OCI-LY3 (cell line): ENCODE measurements at regions not wholly inside any gene's neighbourhood (a gene's known extent, or its start where the extent isn't known, plus 50 kb on each side); places are given as distances from the start of the nearest gene placed in this dataset.
A peak's percentile ranks its signal among the peaks of the same experiment; 100 is the strongest.

Source experiments
- H2AFZ ChIP-seq: fragments of 200-600, 300-600 bp; shearing (Covaris generic); 2 replicates; pipeline ENCODE4 v1.6.0; 2014; ENCODE audit warnings: antibody characterized with exemption, low read depth, low read length
- H3K27ac ChIP-seq: fragments of 200-600, 300-600 bp; sonication (generic); 2 replicates; pipeline ENCODE4 v1.5.1; 2014; ENCODE audit warnings: mild to moderate bottlenecking, low read length, moderate library complexity, mixed read lengths
- H3K27me3 ChIP-seq: fragments of 200-600, 300-600 bp; sonication (generic); 2 replicates; pipeline ENCODE4 v1.6.1; 2014; ENCODE audit warnings: low read depth, low read length, mixed read lengths
- H3K36me3 ChIP-seq: fragments of 200-600, 300-600 bp; sonication (generic); replicated peaks from 2 replicates; pipeline ENCODE3; 2014; ENCODE audit warnings: low read depth, low read length, mixed read lengths
- H3K4me1 ChIP-seq: fragments of 300-600, 200-600 bp; sonication (generic); 2 replicates; pipeline ENCODE4 v1.6.1; 2014; ENCODE audit warnings: low read length, mixed read lengths
- H3K4me2 ChIP-seq: fragments of 200-600, 300-600 bp; sonication (generic); 2 replicates; pipeline ENCODE4 v1.6.1; 2014; ENCODE audit warnings: low read length, mixed read lengths
- H3K4me3 ChIP-seq: fragments of 300-600, 200-600 bp; sonication (generic); 2 replicates; pipeline ENCODE4 v1.5.1; 2014; ENCODE audit warnings: antibody characterized with exemption, mild to moderate bottlenecking, low read length, moderate library complexity
- H3K79me2 ChIP-seq: fragments of 300-600, 200-600 bp; shearing (Covaris generic); 2 replicates; pipeline ENCODE4 v1.6.1; 2014; ENCODE audit warnings: mild to moderate bottlenecking, low read length, mixed read lengths
- H3K9ac ChIP-seq: fragments of 300-600, 200-600 bp; shearing (Covaris generic); 2 replicates; pipeline ENCODE4 v1.6.0; 2014; ENCODE audit warnings: mild to moderate bottlenecking, low read length, moderate library complexity
- H3K9me3 ChIP-seq: fragments of 200-600, 300-600 bp; shearing (Covaris generic); 2 replicates; pipeline ENCODE4 v1.6.1; 2014; ENCODE audit warnings: low read length, mixed read lengths; ENCODE audit not compliant: insufficient read depth
- H4K20me1 ChIP-seq: fragments of 200-600, 300-600 bp; sonication (generic); 2 replicates; pipeline ENCODE4 v1.6.1; 2016; ENCODE audit warnings: low read length, mixed read lengths; ENCODE audit not compliant: insufficient read depth
- EZH2phosphoT487 ChIP-seq: fragments of 200-600 bp; shearing (Covaris generic); IDR thresholded peaks from 2 replicates; pipeline ENCODE4 v1.6.1; 2018; ENCODE audit warnings: antibody characterized with exemption, mixed run types, low read depth
- TF ChIP-seq, protein P1 (sequence below): fragments of 200-600, 300-600 bp; sonication (generic); IDR thresholded peaks from 2 replicates; pipeline ENCODE4 v1.5.1; 2014; ENCODE audit warnings: antibody characterized with exemption, low read length, low read depth

DNA sequence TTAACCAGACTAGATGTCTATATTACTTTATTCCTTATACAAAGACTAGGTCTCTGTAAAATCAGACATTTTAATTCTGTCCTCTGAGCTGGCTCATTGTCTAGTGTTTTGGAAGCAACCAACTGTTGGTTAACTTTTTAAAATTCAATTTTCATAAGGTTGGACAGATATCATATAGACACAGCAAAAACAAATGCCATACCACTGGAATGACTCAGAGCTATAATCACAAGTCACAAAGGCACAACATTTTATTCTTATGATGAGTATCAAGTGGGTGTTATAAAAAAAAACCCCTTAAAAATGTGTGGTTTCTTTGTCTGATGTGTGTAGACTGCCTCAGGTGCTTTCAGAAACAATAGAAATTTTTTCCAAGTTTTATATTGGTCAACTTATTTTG is 296.2 kb upstream of the MARCKS start:
- TF ChIP-seq, protein P1, sequence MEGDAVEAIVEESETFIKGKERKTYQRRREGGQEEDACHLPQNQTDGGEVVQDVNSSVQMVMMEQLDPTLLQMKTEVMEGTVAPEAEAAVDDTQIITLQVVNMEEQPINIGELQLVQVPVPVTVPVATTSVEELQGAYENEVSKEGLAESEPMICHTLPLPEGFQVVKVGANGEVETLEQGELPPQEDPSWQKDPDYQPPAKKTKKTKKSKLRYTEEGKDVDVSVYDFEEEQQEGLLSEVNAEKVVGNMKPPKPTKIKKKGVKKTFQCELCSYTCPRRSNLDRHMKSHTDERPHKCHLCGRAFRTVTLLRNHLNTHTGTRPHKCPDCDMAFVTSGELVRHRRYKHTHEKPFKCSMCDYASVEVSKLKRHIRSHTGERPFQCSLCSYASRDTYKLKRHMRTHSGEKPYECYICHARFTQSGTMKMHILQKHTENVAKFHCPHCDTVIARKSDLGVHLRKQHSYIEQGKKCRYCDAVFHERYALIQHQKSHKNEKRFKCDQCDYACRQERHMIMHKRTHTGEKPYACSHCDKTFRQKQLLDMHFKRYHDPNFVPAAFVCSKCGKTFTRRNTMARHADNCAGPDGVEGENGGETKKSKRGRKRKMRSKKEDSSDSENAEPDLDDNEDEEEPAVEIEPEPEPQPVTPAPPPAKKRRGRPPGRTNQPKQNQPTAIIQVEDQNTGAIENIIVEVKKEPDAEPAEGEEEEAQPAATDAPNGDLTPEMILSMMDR = no peak
- TF ChIP-seq EZH2phosphoT487 = no peak

DNA sequence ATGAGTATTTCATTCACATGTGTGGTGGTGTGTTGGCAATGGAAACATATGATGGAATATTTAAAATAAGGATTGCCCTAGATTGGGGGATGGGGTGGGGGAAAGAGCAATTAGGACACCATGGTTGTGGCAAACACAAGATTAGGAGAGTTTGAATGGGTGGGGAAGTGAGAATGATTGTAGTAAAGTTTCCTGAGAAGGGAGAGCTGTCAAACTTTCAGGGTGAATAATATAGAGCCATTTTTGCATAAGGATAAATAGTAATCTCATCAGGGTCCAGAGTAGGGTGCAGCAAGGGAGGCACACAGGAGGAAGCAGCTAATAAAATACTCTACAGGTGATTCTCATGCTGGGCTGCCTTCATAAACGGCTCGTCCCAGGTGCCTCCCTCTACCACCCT is 294.9 kb upstream of the MARCKS start:
- Histone ChIP-seq H3K9ac (no peak overlapping the region), H4K20me1 (no peaks in the 10 kb centered on the region), H2AFZ (no peak overlapping the region), H3K4me3 (peak overlapping the region; percentile 19; the same call in 1 of the 2 replicates), H3K27me3 (no peaks in the 10 kb centered on the region), H3K79me2 (no peaks in the 10 kb centered on the region), H3K9me3 (no peaks in the 10 kb centered on the region), H3K27ac (peak overlapping the region; percentile 37), H3K36me3 (no peaks in the 10 kb centered on the region), H3K4me1 (peaks cover 49% of the 10 kb centered on the region), H3K4me2 (peak overlapping the region; percentile 49)
- TF ChIP-seq EZH2phosphoT487 = no peak
- TF ChIP-seq, protein P1 = no peak

More for the DNA sequence above, 296.2 kb upstream of the MARCKS start:
- H2AFZ ChIP-seq = no peak overlapping the region
- H3K9ac ChIP-seq = no peak overlapping the region
- no peak overlapping the region for H3K4me2 ChIP-seq
- H3K9me3 ChIP-seq = no peaks in the 10 kb centered on the region
- H3K4me3 ChIP-seq = no peak overlapping the region
- H3K4me1 ChIP-seq = peaks cover 49% of the 10 kb centered on the region
- H3K27me3 ChIP-seq = no peaks in the 10 kb centered on the region
- H4K20me1 ChIP-seq = no peaks in the 10 kb centered on the region
- H3K27ac ChIP-seq = no peak overlapping the region
- no peaks in the 10 kb centered on the region for H3K79me2 ChIP-seq
- H3K36me3 ChIP-seq = no peaks in the 10 kb centered on the region

DNA sequence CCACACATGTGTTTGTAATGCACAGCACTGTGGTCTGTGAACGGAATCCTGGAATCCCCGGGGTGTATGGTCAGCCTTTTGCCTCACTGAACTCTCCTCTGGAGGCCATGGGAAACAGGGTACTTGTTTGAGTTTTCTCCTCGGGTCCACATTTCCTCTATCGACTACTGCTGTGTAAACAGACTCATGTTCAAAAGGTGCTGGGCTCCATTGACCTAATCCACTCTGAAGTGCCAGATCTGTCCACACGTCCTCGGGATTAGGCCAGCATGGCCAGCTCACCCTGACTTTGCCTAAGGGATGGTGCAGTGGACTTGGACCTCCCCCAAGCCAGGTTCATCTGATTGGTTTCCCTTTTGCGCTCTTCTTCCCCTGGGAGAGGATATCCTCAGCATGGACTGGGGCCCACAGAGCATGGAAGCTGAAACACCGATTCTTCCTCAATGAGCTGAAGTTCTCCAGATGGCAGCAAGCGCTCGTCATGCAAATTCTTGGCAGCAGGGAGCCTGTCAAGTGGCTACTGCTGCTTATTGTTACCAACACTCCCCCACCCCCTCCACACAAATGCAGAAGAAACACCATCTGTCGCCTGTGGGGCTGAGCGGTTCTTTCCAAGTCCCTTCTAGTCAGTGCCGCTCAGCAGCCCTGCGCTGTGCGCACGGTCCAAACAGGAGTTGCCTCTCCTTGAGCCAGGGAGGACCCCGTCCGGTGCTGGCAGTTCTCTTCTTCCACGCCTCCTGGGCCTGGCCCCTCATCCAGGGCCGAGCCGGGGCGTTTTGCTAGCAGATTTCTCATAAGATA is 292.6 kb upstream of the MARCKS start:
- Histone ChIP-seq H3K27me3 (no peaks in the 10 kb centered on the region), H2AFZ (peak overlapping the region; percentile 90), H3K79me2 (no peaks in the 10 kb centered on the region), H3K36me3 (no peaks in the 10 kb centered on the region), H3K4me3 (peak overlapping the region; percentile 82), H3K4me1 (peaks cover 40% of the 10 kb centered on the region), H3K27ac (peak overlapping the region; percentile 22), H3K4me2 (peak overlapping the region; percentile 99), H3K9ac (peak overlapping the region; percentile 66), H3K9me3 (no peaks in the 10 kb centered on the region), H4K20me1 (no peaks in the 10 kb centered on the region)
- TF ChIP-seq, protein P1 = no peak
- no peak for TF ChIP-seq EZH2phosphoT487

DNA sequence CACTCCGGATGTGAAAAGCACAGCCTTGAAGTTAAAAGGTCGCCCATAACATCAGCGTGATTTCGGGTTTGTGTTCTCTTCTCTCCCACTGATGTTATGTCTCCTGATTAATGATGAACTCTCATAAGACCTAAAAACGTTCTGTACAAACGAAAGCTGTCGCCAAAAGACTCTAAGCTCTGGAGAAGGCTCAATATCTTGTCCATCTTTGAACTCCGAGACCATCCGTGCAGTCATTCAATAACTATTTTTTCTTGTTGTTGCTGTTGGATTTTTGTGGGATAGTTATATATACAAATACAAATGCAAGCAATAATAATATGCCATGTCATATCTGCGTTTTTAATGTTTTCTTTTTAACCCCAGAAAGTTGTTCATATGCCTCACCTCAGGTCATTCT is 291.8 kb upstream of the MARCKS start:
- no peaks in the 10 kb centered on the region for H3K9me3 ChIP-seq
- H3K9ac ChIP-seq = peak overlapping the region; percentile 66
- H3K4me1 ChIP-seq = peaks cover 38% of the 10 kb centered on the region
- peak overlapping the region; percentile 22 for H3K27ac ChIP-seq
- H3K4me2 ChIP-seq = peak overlapping the region; percentile 99
- no peaks in the 10 kb centered on the region for H3K36me3 ChIP-seq
- no peaks in the 10 kb centered on the region for H3K27me3 ChIP-seq
- H3K4me3 ChIP-seq = peak overlapping the region; percentile 82
- no peaks in the 10 kb centered on the region for H3K79me2 ChIP-seq
- no peak for TF ChIP-seq EZH2phosphoT487
- TF ChIP-seq, protein P1 = no peak
- no peaks in the 10 kb centered on the region for H4K20me1 ChIP-seq
- peak overlapping the region; percentile 90 for H2AFZ ChIP-seq
